ACC112 (cell line): ENCODE measurements at regions not wholly inside any gene's neighbourhood (a gene's known extent, or its start where the extent isn't known, plus 50 kb on each side); places are given as distances from the start of the nearest gene placed in this dataset.

Experiments used
- H2AFZ ChIP-seq: fragments of 200-600 bp; sonication (generic); one replicate; pipeline ENCODE4 v1.6.0; 2017; ENCODE audit warnings: antibody characterized with exemption, low read length; ENCODE audit not compliant: unreplicated experiment
- H3K27ac ChIP-seq: fragments of 200-600 bp; sonication (generic); 2 replicates; pipeline ENCODE4 v1.5.1; 2014; ENCODE audit warnings: low read depth, mild to moderate bottlenecking, antibody characterized with exemption, low read length, moderate library complexity
- H3K27me3 ChIP-seq: fragments of 200-600 bp; sonication (generic); 2 replicates; pipeline ENCODE4 v1.6.1; 2014; ENCODE audit warnings: mild to moderate bottlenecking, antibody characterized with exemption, low read length, moderate library complexity, mixed read lengths; ENCODE audit not compliant: insufficient read depth
- H3K36me3 ChIP-seq: fragments of 200-600 bp; sonication (generic); 2 replicates; pipeline ENCODE4 v1.6.1; 2016; ENCODE audit warnings: mild to moderate bottlenecking, antibody characterized with exemption, low read length, moderate library complexity, mixed read lengths; ENCODE audit not compliant: insufficient read depth
- H3K4me1 ChIP-seq: fragments of 200-600 bp; sonication (generic); one replicate; pipeline ENCODE4 v1.6.1; 2016; ENCODE audit warnings: low read length, mixed read lengths; ENCODE audit not compliant: insufficient read depth, unreplicated experiment, control insufficient read depth
- H3K4me3 ChIP-seq: fragments of 200-600 bp; sonication (generic); 2 replicates; pipeline ENCODE4 v1.5.1; 2014; ENCODE audit warnings: mild to moderate bottlenecking, low read depth, low read length
- H3K79me2 ChIP-seq: fragments of 200-600 bp; sonication (generic); one replicate; pipeline ENCODE4 v1.6.0; 2016; ENCODE audit warnings: low read length; ENCODE audit not compliant: control insufficient read depth, unreplicated experiment, insufficient read depth

DNA sequence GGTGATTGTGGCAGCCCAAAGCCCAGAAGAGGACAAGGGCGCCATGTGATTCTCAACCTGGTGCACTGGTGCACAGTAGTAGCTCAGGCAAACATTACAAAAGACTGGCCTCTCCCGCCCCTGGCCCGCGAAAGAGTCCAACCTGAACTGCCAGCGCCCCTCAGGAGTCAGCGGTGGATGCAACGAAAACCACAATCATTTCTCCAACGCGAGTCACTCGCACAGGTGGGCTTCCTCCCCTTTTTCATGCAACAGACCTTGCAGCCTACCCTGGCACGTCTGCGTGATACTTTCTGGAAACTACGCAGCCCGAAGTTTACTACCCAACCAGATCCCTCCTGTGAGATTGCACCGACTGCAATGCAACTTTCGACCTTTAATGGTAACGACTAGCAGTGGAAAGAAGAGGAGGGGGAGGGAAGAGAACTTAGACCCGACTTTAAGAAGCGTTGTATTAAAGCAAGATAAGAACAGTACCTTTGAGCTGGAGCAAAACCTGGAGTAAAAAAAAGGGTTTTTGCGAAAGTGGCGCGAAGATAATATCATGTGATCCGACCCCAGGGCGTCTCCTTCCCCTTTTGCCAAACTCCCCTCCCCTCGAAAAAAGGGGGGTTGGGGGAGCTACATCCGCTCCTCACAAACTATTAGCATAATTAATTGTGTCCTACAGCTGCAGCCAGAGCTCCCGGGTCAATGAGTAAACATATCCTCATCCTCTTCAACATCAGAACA lies 63.3 kb upstream of the CCDC160 start:
- Histone ChIP-seq H3K27me3 (peaks cover 40% of the 10 kb centered on the region), H3K4me3 (0 out of 2 replicates have a peak overlapping the region, but pooled peaks have one; percentile 21), H3K27ac (no peak overlapping the region), H3K79me2 (no peaks in the 10 kb centered on the region), H3K4me1 (no peaks in the 10 kb centered on the region), H2AFZ (no peak overlapping the region), H3K36me3 (no peaks in the 10 kb centered on the region)

DNA sequence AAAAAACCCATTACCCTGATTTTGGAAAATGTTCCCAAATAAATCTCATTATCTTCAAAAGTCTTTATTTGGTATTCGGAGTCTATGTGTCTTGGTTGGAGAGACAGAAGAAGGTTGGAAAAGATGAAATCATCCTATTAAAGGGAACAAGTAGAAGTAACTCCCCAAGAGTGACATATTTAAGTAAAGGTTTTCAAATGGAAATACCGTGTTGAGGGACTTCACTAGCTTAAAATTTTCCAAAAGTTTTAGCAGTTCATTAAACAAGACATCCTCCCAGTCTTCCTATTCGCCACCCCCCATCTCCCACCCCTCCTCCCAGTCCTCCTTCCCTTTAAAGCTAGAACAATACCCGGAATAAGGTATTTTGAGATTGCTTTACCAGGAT lies 62.7 kb upstream of the CCDC160 start:
- Histone ChIP-seq H3K27ac (no peak overlapping the region), H3K4me3 (no peak overlapping the region), H3K4me1 (no peaks in the 10 kb centered on the region), H3K36me3 (no peaks in the 10 kb centered on the region), H3K79me2 (no peaks in the 10 kb centered on the region), H2AFZ (no peak overlapping the region), H3K27me3 (peaks cover 41% of the 10 kb centered on the region)

DNA sequence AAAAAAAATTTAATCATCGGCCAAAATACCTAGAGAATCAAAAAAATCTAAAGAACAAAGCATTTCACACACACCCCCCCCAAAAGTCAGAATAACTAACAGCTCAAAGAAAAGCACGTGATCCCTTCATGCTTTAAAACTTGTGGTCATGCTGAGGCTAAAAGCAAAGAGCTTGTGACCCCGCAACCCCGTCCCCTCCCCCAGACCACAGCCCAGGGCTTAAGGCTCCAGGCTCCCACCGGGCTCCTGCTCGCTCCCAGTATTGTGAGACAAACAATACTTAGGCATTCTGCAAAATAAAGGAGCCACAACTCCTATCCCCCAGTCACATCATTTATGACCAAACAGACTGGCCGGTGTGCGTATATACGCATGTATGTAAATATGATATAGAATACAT lies 62.1 kb upstream of the CCDC160 start:
- H2AFZ ChIP-seq = no peak overlapping the region
- no peak overlapping the region for H3K27ac ChIP-seq
- no peaks in the 10 kb centered on the region for H3K36me3 ChIP-seq
- H3K4me3 ChIP-seq = no peak overlapping the region
- H3K27me3 ChIP-seq = peaks cover 47% of the 10 kb centered on the region
- H3K4me1 ChIP-seq = no peaks in the 10 kb centered on the region
- H3K79me2 ChIP-seq = no peaks in the 10 kb centered on the region

DNA sequence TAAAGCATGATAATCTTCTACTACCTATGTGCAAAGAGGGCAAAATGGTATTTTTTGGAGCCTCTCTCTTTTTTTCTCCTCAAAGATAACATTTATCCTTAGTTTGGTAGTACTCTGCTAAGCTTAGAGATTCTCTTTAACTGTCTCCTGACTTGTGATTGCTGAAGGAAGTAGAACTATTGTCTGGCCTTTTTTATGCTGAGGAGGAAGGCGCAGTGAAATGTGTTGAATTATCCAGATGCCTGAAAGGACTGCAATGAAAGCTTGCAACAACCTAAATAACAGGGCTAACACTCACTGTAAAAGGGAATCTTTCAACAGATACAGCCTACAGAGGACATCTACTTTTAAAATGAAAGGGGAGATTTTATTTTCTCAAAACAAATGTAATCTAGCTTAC lies 59.5 kb upstream of the CCDC160 start:
- no peaks in the 10 kb centered on the region for H3K79me2 ChIP-seq
- no peaks in the 10 kb centered on the region for H3K4me1 ChIP-seq
- H3K36me3 ChIP-seq = no peaks in the 10 kb centered on the region
- peaks cover 59% of the 10 kb centered on the region for H3K27me3 ChIP-seq
- H3K4me3 ChIP-seq = no peak overlapping the region
- H3K27ac ChIP-seq = no peak overlapping the region
- H2AFZ ChIP-seq = no peak overlapping the region

DNA sequence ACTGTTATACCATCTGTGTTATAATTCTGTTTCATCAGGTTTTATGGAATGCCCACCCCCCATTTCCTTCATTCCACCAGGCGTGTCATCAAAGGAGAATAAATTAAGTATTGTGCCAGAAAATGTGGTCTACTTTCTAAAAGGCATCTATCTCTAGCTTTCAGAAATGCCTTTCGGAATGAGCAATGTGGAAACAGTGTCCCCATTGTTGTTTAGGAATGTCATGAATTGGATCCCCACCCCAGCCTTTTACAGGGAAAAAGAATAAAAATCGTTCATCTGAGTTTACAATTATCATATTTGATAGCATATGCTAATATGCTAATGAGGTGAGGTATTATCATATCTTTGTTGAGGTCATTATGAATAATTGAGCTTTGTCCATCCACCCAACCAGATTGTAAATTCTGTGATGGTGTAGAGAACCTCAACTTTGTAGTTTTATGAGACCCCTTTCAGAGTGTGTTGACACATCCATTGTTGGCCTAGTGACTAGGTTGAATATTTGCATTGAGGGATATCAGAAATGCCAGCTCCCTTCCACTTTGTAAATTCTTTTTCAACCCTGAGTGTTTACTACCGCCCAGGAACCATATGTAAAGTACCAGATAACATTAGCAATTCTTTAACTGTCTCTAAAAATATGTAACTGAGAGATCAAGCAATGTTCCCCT lies 56.2 kb upstream of the CCDC160 start:
- peaks cover 40% of the 10 kb centered on the region for H3K27me3 ChIP-seq
- H3K36me3 ChIP-seq = no peaks in the 10 kb centered on the region
- H3K79me2 ChIP-seq = no peaks in the 10 kb centered on the region
- H2AFZ ChIP-seq = no peak overlapping the region
- no peak overlapping the region for H3K27ac ChIP-seq
- H3K4me1 ChIP-seq = no peaks in the 10 kb centered on the region
- no peak overlapping the region for H3K4me3 ChIP-seq

DNA sequence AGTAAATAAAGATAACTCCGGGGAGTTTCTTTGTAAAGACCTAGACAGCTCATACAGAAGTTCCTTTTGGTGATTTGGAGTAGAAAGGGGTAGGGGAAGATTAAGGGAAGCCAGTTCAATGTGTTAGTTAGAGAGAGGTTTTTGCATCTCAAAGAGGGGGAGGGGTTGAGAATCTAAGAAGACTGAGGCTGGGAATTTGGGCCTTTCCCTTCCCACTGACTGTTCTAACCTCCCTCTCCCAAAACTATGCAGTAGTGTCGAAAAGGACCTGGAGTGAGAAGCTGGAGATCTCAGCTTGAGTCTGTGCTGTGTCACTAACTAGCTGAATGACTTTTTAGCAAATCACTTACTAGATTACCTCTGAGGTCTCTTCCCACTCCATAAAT lies 55.7 kb upstream of the CCDC160 start:
- Histone ChIP-seq H3K4me3 (no peak overlapping the region), H3K27ac (no peak overlapping the region), H3K4me1 (no peaks in the 10 kb centered on the region), H3K79me2 (no peaks in the 10 kb centered on the region), H3K36me3 (no peaks in the 10 kb centered on the region), H3K27me3 (peaks cover 35% of the 10 kb centered on the region), H2AFZ (no peak overlapping the region)

DNA sequence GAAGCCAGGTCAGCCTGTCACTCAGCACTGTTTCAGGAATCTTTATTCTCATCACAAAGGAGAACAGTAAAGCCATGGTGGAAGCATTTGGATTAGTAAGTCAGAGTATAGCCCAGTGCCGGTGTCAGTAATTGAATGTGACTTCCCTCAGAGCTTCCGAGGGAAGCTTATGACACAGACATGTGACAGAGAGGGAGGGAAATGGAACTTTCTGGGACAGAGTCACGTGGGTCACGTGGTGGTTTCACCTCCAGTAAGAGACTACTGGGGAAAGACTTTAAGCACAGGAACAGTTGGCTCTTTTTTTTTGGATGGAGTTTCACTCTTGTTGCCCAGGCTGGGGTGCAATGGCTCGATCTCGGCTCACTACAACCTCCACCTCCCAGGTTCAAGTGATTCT lies 53.3 kb upstream of the CCDC160 start:
- no peaks in the 10 kb centered on the region for H3K4me1 ChIP-seq
- H3K4me3 ChIP-seq = no peak overlapping the region
- no peaks in the 10 kb centered on the region for H3K79me2 ChIP-seq
- no peak overlapping the region for H3K27ac ChIP-seq
- no peaks in the 10 kb centered on the region for H3K36me3 ChIP-seq
- peaks cover 43% of the 10 kb centered on the region for H3K27me3 ChIP-seq
- no peak overlapping the region for H2AFZ ChIP-seq

DNA sequence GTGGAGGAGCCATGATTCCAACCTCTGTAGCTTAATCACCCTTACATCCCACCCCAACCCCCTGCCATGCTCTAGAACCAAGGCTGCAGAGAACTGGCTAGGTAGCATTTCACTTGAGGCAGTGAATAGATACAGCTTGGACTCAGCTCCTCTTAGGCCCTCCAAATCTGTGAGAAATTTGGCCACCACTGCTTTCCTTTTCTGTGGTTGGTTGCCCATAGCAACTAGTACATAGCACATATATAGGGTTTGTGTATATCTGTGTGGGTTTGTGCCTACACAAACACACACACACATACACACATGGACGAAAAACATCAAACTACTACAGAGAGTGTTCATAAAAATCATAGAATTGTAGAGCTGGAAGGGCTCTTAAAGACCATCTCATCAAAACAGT lies 52.0 kb upstream of the CCDC160 start:
- H3K4me1 ChIP-seq = no peaks in the 10 kb centered on the region
- H3K4me3 ChIP-seq = no peak overlapping the region
- H3K27ac ChIP-seq = no peak overlapping the region
- H3K27me3 ChIP-seq = peaks cover 41% of the 10 kb centered on the region
- no peaks in the 10 kb centered on the region for H3K36me3 ChIP-seq
- no peaks in the 10 kb centered on the region for H3K79me2 ChIP-seq
- H2AFZ ChIP-seq = no peak overlapping the region

DNA sequence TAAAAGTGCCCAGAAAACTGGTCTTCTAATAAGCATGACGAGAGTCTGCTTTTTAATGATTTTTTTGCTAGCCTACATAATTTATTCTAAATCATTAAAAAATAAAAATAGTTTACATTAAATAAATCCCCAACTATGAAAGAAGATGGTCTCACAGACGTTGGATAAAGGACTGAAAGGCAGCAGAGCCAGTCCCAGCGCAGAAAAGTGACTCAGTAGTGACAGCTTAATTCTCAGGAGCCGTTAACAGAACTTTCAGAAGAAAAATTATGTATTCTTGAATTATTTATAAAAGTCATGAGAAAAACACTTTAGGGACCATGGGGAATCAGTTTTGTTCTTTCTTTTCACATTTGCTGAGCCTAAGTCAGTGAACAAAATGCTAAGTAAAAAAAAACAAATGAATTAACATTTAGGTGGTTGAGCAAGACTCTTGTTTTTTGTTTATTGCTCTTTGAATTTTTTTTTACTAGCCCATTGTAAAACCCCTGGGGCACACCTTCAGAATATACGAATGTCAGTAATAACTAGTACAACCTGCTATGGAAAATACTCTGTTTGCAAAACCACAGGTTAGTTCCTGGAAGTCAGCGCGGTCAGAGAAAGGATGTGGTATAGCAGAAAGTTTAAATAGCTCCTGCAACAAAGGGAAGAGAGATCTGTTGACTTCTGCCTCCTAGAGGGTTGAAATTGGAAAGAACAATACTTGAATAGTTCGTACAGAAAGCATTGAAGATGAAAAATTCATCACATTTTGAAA lies 50.4 kb upstream of the CCDC160 start:
- no peaks in the 10 kb centered on the region for H3K36me3 ChIP-seq
- H3K27me3 ChIP-seq = peaks cover 33% of the 10 kb centered on the region
- no peak overlapping the region for H3K4me3 ChIP-seq
- H2AFZ ChIP-seq = no peak overlapping the region
- H3K27ac ChIP-seq = no peak overlapping the region
- no peaks in the 10 kb centered on the region for H3K4me1 ChIP-seq
- no peaks in the 10 kb centered on the region for H3K79me2 ChIP-seq
